SJCRH30 (cell line): ENCODE measurements at regions not wholly inside any gene's neighbourhood (a gene's known extent, or its start where the extent isn't known, plus 50 kb on each side); places are given as distances from the start of the nearest gene placed in this dataset.

Source experiments
- DNase-seq, 2 experiments: peaks; one replicate each; pipeline ENCODE4 v3.0.0-alpha.2; 2015 to 2020
- H3K27ac ChIP-seq: fragments of 250-450 bp; sonication (Bioruptor Pico); 2 replicates; pipeline ENCODE4 v1.5.1; 2020; ENCODE audit warnings: mild to moderate bottlenecking, moderate library complexity
- H3K27me3 ChIP-seq: fragments of 250-450 bp; sonication (Bioruptor Pico); 2 replicates; pipeline ENCODE4 v1.5.1; 2020; ENCODE audit warnings: mild to moderate bottlenecking, moderate library complexity
- H3K36me3 ChIP-seq: fragments of 250-450 bp; sonication (Bioruptor Pico); 2 replicates; pipeline ENCODE4 v1.5.1; 2020; ENCODE audit warnings: mild to moderate bottlenecking, moderate library complexity
- H3K4me1 ChIP-seq: fragments of 250-450 bp; sonication (Bioruptor Pico); 2 replicates; pipeline ENCODE4 v1.5.1; 2020; ENCODE audit warnings: mild to moderate bottlenecking, moderate library complexity
- H3K4me3 ChIP-seq: fragments of 250-450 bp; sonication (Bioruptor Pico); 2 replicates; pipeline ENCODE4 v1.5.1; 2020; ENCODE audit warnings: mild to moderate bottlenecking, moderate library complexity
- H3K9me3 ChIP-seq: fragments of 250-450 bp; sonication (Bioruptor Pico); replicated peaks from 2 replicates; pipeline ENCODE4 v1.5.1; 2020; ENCODE audit warnings: mild to moderate bottlenecking, moderate library complexity

DNA sequence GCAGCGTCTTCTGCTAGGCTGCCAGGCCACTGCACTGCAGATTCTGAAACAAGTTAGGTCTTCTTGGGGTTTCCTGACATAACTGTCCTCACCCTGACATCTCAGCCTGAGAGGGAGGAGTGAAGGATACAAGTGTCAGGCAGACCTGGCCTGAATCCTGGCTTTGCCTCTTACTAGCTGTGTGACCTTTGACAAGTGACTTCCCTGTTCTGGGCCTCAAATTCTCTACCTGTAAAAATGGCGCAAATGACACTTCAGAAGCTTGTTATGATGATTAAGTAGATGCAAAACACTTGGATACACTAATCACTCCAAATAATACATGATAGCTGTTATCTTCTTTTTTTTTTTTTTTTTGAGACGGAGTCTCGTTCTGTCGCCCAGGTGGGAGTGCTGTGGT is 119.2 kb upstream of the BOD1 start:
- peaks cover 38% of the 10 kb centered on the region for H3K4me1 ChIP-seq
- no peaks in the 10 kb centered on the region for H3K9me3 ChIP-seq
- H3K27me3 ChIP-seq, result no peaks in the 10 kb centered on the region
- H3K4me3 ChIP-seq, result no peak overlapping the region
- H3K36me3 ChIP-seq, result no peaks in the 10 kb centered on the region
- DNase-seq, result no peak
- no peak overlapping the region for H3K27ac ChIP-seq

- DNase-seq, result peak; percentile 26 to 29
- no peaks in the 10 kb centered on the region for H3K9me3 ChIP-seq
- H3K36me3 ChIP-seq, result no peaks in the 10 kb centered on the region
- no peaks in the 10 kb centered on the region for H3K27me3 ChIP-seq
- H3K4me1 ChIP-seq, result peaks cover 38% of the 10 kb centered on the region
- H3K4me3 ChIP-seq, result no peak overlapping the region
- H3K27ac ChIP-seq, result no peak overlapping the region
Measured at GRCh38 chr5:173736374-173736773, 119.9 kb upstream of the BOD1 start.

DNA sequence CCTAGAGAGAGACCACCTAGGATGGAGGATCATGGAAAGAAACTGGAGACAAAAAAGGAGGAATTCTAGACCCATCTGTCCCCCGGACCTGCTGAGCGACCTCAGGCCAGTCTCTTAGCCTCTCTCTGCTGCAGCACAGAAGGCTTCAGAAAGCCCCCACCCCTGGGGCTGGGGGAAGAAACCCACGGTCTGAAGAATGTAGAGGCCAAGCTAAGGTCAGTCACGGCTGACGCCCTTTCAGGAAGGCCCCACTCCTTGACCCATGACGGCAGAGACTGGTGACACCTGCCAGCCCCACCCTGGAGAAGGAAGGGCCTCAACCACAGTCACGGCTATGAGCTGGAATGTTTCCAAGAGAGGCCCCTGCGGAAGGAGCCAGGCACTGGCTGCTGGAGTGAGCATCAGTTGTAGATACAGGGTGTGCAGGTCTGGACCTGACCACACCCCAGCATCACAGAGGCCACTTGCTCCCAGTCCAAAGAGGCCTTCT is 120.5 kb upstream of the BOD1 start:
- no peak overlapping the region for H3K27ac ChIP-seq
- peak; percentile 74 to 78 for DNase-seq
- H3K27me3 ChIP-seq, result no peaks in the 10 kb centered on the region
- no peaks in the 10 kb centered on the region for H3K9me3 ChIP-seq
- no peak overlapping the region for H3K4me3 ChIP-seq
- peaks cover 38% of the 10 kb centered on the region for H3K4me1 ChIP-seq
- H3K36me3 ChIP-seq, result no peaks in the 10 kb centered on the region

DNA sequence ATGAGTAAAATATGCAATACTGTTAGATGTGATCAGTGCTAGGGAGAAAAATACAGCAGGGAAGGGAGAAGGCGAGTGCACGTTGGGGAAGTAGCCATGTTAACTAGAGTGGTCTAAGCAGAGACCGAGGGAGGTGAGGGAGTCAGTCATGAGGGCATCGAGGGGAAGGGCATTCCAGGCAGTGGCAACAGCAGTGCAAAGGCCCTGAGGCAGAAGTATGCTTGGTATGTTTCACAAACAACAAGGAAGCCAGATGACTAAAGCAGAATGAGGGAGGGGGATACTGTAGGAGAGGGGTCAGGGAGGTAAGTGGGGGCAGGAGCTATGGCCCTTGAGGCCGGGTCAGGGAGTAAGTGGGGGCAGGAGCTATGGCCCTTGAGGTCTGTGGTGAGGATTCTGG is 123.3 kb upstream of the BOD1 start:
- Histone ChIP-seq H3K27me3 (no peaks in the 10 kb centered on the region), H3K4me3 (no peak overlapping the region), H3K27ac (no peak overlapping the region), H3K4me1 (peaks cover 36% of the 10 kb centered on the region), H3K9me3 (no peaks in the 10 kb centered on the region), H3K36me3 (no peaks in the 10 kb centered on the region)
- DNase-seq, result no peak

GRCh38 chr5:173740400-173740799 is 124.0 kb upstream of the BOD1 start:
- Histone ChIP-seq H3K27ac (no peak overlapping the region), H3K4me3 (no peak overlapping the region), H3K36me3 (no peaks in the 10 kb centered on the region), H3K9me3 (no peaks in the 10 kb centered on the region), H3K4me1 (peaks cover 35% of the 10 kb centered on the region), H3K27me3 (no peaks in the 10 kb centered on the region)
- DNase-seq, result no peak

DNA sequence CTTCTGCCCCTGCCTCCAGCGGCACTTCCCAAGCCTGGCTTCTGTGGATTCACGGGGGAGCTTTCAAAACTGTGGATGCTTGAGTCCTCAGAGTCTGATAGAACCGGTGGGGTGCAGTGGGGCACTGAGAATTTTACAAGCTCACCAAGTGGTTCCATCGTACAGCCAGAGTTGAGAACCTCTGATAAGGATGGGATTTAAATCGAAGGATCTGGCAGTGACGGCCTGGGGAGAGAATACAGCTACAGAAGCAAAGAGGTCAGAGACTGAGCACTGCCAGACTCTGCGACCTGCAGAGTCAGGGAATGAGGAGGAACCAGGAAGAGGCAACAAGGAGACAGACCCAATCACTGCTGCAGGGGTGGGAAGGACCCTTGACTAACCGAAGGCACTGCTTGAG is 124.6 kb upstream of the BOD1 start:
- Histone ChIP-seq H3K4me3 (no peak overlapping the region), H3K36me3 (no peaks in the 10 kb centered on the region), H3K4me1 (peaks cover 36% of the 10 kb centered on the region), H3K9me3 (no peaks in the 10 kb centered on the region), H3K27ac (no peak overlapping the region), H3K27me3 (no peaks in the 10 kb centered on the region)
- DNase-seq, result no peak

GRCh38 chr5:173741729-173742431 is 125.4 kb upstream of the BOD1 start:
- H3K9me3 ChIP-seq, result no peaks in the 10 kb centered on the region
- H3K4me1 ChIP-seq, result peaks cover 28% of the 10 kb centered on the region
- no peaks in the 10 kb centered on the region for H3K27me3 ChIP-seq
- no peaks in the 10 kb centered on the region for H3K36me3 ChIP-seq
- H3K27ac ChIP-seq, result no peak overlapping the region
- no peak for DNase-seq
- H3K4me3 ChIP-seq, result no peak overlapping the region

- H3K36me3 ChIP-seq, result no peaks in the 10 kb centered on the region
- peaks cover 23% of the 10 kb centered on the region for H3K4me1 ChIP-seq
- no peaks in the 10 kb centered on the region for H3K27me3 ChIP-seq
- H3K4me3 ChIP-seq, result no peak overlapping the region
- no peaks in the 10 kb centered on the region for H3K9me3 ChIP-seq
- DNase-seq, result no peak
- H3K27ac ChIP-seq, result no peak overlapping the region
Measured at GRCh38 chr5:173742432-173742816, 126.0 kb upstream of the BOD1 start.

DNA sequence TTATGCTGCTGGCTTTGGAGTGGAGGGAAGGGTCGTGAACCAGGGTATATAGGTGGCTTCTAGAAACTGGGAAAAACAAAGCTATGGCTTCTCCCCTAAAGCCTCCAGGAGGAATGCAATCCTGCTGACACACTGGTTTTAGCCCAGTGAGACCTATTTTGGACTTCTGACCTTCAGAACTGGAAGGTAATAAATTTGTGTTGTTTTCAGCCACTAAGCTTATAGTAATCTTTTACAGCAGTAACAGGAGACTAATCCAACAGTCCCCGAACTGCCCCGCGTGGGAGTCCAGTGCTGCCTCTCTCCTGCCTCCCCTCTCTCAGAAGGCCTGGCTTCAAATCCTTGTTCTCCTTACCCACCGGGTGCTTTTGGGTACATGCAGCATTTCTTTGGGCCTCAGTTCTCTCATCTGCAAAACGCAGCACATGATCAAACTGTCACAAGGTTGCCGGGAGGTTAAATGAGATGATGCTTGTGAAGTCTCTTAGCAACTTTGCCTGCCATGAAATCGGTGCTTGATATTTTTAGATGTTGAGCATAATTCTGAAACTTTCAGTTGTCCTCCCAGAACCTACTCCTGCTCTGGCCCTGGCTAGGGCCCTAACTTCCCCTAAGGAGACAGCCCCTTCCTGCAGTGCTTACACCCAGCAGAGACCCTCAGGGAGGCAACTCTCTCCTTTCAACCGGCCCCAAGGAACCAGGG is 127.3 kb upstream of the BOD1 start:
- Histone ChIP-seq H3K27ac (no peak overlapping the region), H3K36me3 (no peaks in the 10 kb centered on the region), H3K9me3 (no peaks in the 10 kb centered on the region), H3K27me3 (no peaks in the 10 kb centered on the region), H3K4me3 (no peak overlapping the region), H3K4me1 (peaks cover 21% of the 10 kb centered on the region)
- no peak for DNase-seq

GRCh38 chr5:173744551-173744950 is 128.1 kb upstream of the BOD1 start:
- Histone ChIP-seq H3K36me3 (no peaks in the 10 kb centered on the region), H3K27ac (peak overlapping the region; percentile 4; the same call in 1 of the 2 replicates)
- peak in 1 of 2 experiments; percentile 34 for DNase-seq

GRCh38 chr5:173745123-173745522 is 128.7 kb upstream of the BOD1 start:
- H3K27me3 ChIP-seq, result no peaks in the 10 kb centered on the region
- H3K9me3 ChIP-seq, result no peaks in the 10 kb centered on the region
- H3K36me3 ChIP-seq, result no peaks in the 10 kb centered on the region
- DNase-seq, result peak; percentile 83 to 91
- no peak overlapping the region for H3K27ac ChIP-seq
- peaks cover 21% of the 10 kb centered on the region for H3K4me1 ChIP-seq
- H3K4me3 ChIP-seq, result no peak overlapping the region

More at GRCh38 chr5:173744551-173744950, 128.1 kb upstream of the BOD1 start:
- Histone ChIP-seq H3K9me3 (no peaks in the 10 kb centered on the region), H3K27me3 (no peaks in the 10 kb centered on the region), H3K4me3 (no peak overlapping the region), H3K4me1 (peaks cover 21% of the 10 kb centered on the region)

DNA sequence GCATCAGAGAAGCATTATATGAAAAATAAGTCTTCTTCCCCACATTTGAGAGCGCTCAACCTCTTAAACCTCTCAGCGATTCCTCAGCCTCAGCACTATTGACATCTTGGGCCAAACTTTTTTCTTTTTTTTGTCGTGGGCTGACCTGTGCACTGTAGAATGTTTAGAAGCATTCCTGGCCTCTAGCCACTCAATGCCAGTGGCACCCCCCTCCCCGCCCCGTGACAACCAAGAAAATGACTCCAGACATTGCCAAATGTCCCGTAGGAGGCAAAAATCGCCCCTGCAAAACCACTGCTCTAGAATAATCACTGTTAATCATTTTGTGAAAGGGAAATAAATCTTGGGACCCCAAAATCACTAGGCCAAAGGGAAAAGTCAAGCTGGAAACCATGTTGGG is 129.1 kb upstream of the BOD1 start:
- Histone ChIP-seq H3K27ac (no peak overlapping the region), H3K27me3 (no peaks in the 10 kb centered on the region), H3K36me3 (no peaks in the 10 kb centered on the region), H3K4me1 (peaks cover 21% of the 10 kb centered on the region), H3K9me3 (no peaks in the 10 kb centered on the region), H3K4me3 (no peak overlapping the region)
- no peak for DNase-seq

- no peak for DNase-seq
- H3K27ac ChIP-seq, result no peak overlapping the region
- no peaks in the 10 kb centered on the region for H3K9me3 ChIP-seq
Measured at GRCh38 chr5:173746047-173746646, 129.7 kb upstream of the BOD1 start.

GRCh38 chr5:173747876-173748275 is 131.4 kb upstream of the BOD1 start:
- no peaks in the 10 kb centered on the region for H3K9me3 ChIP-seq
- H3K4me3 ChIP-seq, result no peak overlapping the region

More at GRCh38 chr5:173746047-173746646, 129.7 kb upstream of the BOD1 start:
- H3K4me3 ChIP-seq, result no peak overlapping the region
- H3K4me1 ChIP-seq, result peaks cover 21% of the 10 kb centered on the region
- no peaks in the 10 kb centered on the region for H3K36me3 ChIP-seq
- no peaks in the 10 kb centered on the region for H3K27me3 ChIP-seq

DNA sequence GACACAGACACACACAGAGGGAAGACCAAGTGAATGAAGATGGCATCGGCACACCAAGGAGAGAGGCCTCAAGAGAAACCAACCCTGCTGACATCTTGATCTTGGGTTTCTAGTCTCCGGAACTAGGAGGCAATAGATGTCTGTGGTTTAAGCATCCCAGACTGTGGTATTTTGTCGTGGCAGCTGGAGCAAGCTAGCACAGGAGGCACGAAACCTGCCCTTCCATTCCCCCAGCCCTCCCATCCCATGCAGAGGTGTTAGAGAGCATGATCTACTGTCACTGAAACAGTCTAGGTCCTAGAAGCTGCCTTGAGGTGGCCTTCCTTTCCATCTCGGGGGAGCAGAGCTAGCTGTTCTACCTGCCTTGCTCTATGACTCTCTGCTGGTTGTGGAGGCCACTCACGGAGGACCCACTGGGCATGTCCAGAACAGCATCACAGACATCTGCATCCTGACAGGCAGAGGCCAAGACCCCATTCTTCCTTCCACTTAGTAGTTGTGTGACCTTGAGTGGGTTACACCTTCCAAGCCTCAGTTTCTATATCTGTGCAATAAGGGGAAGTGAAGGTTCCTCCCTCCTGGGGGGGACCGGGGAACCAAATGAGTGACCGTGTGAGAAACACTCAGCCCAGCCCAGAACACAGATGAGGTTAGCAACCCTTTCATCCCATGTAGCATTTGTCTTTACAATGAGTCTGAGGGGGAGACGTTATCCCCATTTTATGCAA is 134.3 kb upstream of the BOD1 start:
- H3K36me3 ChIP-seq, result no peaks in the 10 kb centered on the region
- peak in 1 of 2 experiments; percentile 28 for DNase-seq

More at GRCh38 chr5:173747876-173748275, 131.4 kb upstream of the BOD1 start:
- Histone ChIP-seq H3K27ac (no peak overlapping the region), H3K4me1 (peaks cover 23% of the 10 kb centered on the region), H3K27me3 (no peaks in the 10 kb centered on the region), H3K36me3 (no peaks in the 10 kb centered on the region)
- DNase-seq, result no peak

More for the DNA sequence above, 134.3 kb upstream of the BOD1 start:
- Histone ChIP-seq H3K9me3 (no peaks in the 10 kb centered on the region), H3K4me1 (peaks cover 17% of the 10 kb centered on the region), H3K4me3 (no peak overlapping the region), H3K27me3 (no peaks in the 10 kb centered on the region), H3K27ac (no peak overlapping the region)
